ENCODE measurements at regions not wholly inside any gene's neighbourhood (a gene's known extent, or its start where the extent isn't known, plus 50 kb on each side); places are given as distances from the start of the nearest gene placed in this dataset.

DNA sequence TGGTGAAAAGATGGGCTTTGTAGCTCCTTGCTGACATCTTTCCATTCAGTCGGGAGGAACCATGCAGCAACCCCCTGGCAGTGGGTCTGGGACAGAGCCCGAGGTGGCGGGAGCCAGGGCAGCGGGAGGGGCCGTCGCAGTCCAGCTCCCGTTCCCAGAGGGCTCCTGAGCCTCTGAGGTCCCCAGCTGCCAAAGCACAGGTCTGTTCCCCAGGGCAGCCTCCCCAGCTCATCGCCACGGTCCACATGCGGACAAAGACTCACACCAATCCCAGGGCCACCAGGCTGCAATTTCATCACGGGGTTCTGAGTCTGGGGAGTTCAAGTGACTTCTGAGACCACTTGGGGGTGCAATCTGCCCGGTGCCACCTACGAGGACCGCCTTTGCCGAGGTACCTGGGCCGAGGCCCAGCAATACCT lies 196.0 kb downstream of the RBFOX3 start:
- no peak for TF ChIP-seq POLR2AphosphoS5 (IDR thresholded peaks at IDR 0.05)
- TF ChIP-seq, protein P1, sequence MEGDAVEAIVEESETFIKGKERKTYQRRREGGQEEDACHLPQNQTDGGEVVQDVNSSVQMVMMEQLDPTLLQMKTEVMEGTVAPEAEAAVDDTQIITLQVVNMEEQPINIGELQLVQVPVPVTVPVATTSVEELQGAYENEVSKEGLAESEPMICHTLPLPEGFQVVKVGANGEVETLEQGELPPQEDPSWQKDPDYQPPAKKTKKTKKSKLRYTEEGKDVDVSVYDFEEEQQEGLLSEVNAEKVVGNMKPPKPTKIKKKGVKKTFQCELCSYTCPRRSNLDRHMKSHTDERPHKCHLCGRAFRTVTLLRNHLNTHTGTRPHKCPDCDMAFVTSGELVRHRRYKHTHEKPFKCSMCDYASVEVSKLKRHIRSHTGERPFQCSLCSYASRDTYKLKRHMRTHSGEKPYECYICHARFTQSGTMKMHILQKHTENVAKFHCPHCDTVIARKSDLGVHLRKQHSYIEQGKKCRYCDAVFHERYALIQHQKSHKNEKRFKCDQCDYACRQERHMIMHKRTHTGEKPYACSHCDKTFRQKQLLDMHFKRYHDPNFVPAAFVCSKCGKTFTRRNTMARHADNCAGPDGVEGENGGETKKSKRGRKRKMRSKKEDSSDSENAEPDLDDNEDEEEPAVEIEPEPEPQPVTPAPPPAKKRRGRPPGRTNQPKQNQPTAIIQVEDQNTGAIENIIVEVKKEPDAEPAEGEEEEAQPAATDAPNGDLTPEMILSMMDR (IDR thresholded peaks at IDR 0.05 in 8 of 11, conservative IDR thresholded peaks at IDR 0.05 in 3 of 11): no peak
